SK-N-SH treated with all-trans-retinoic acid at 6 μM for 48 hours (cell line): ENCODE measurements at regions not wholly inside any gene's neighbourhood (a gene's known extent, or its start where the extent isn't known, plus 50 kb on each side); places are given as distances from the start of the nearest gene placed in this dataset.

ENCODE experiments used
- ATAC-seq: fragments of 200-7000 bp; cut with Tn5 transposase; 3 replicates; pipeline ENCODE4 v1.9.1; 2020; ENCODE audit warnings: mild to moderate bottlenecking, moderate library complexity
- ARNTL ChIP-seq: fragments of 450-650 bp; formaldehyde crosslinking; IDR thresholded peaks from 2 replicates; pipeline ENCODE4 v1.5.0; 2020; ENCODE audit warnings: low read depth, mild to moderate bottlenecking, moderate library complexity, borderline replicate concordance
- BACH2 ChIP-seq: fragments of 250-450 bp; sonication (Bioruptor Pico); IDR thresholded peaks from 2 replicates; pipeline ENCODE4 v1.9.0; 2021; ENCODE audit warnings: mild to moderate bottlenecking, borderline replicate concordance
- CSRNP3 ChIP-seq: fragments of 250-450 bp; sonication (Bioruptor Pico); IDR thresholded peaks from 2 replicates; pipeline ENCODE4 v1.5.1; 2021; ENCODE audit warnings: mild to moderate bottlenecking, moderate library complexity
- ESRRG ChIP-seq: fragments of 250-450 bp; sonication (Bioruptor Pico); IDR thresholded peaks from 2 replicates; pipeline ENCODE4 v1.6.1; 2021; ENCODE audit warnings: mild to moderate bottlenecking
- GLIS3 ChIP-seq: fragments of 250-450 bp; sonication (Bioruptor Pico); IDR thresholded peaks from 2 replicates; pipeline ENCODE4 v1.5.0; 2020; ENCODE audit warnings: mild to moderate bottlenecking, moderate library complexity
- ISL1 ChIP-seq: fragments of 250-450 bp; sonication (Bioruptor Pico); IDR thresholded peaks from 2 replicates; pipeline ENCODE4 v2.1.2; 2022; ENCODE audit warnings: mild to moderate bottlenecking, moderate library complexity
- OSR1 ChIP-seq: fragments of 250-450 bp; sonication (Bioruptor Pico); IDR thresholded peaks from 2 replicates; pipeline ENCODE4 v1.8.0; 2022; ENCODE audit warnings: moderate library complexity, mild to moderate bottlenecking, inconsistent platforms
- POU6F1 ChIP-seq: fragments of 250-450 bp; sonication (Bioruptor Pico); IDR thresholded peaks from 2 replicates; pipeline ENCODE4 v1.8.0; 2021; ENCODE audit warnings: low read depth, mild to moderate bottlenecking, moderate library complexity, borderline replicate concordance
- PPARA ChIP-seq: fragments of 250-450 bp; sonication (Bioruptor Pico); IDR thresholded peaks from 2 replicates; pipeline ENCODE4 v1.5.0; 2020; ENCODE audit warnings: mild to moderate bottlenecking, borderline replicate concordance
- RARB ChIP-seq: fragments of 250-450 bp; sonication (Bioruptor Pico); IDR thresholded peaks from 2 replicates; pipeline ENCODE4 v1.8.0; 2021; ENCODE audit warnings: mild to moderate bottlenecking, moderate library complexity
- TCF4 ChIP-seq: fragments of 250-450 bp; sonication (Bioruptor Pico); IDR thresholded peaks from 2 replicates; pipeline ENCODE4 v1.8.0; 2021; ENCODE audit warnings: mild to moderate bottlenecking, moderate library complexity, borderline replicate concordance
- TOX ChIP-seq: fragments of 250-450 bp; sonication (Bioruptor Pico); IDR thresholded peaks from 2 replicates; pipeline ENCODE4 v1.8.0; 2021; ENCODE audit warnings: mild to moderate bottlenecking, moderate library complexity, borderline replicate concordance
- ZC3H10 ChIP-seq: fragments of 250-450 bp; sonication (Bioruptor Pico); IDR thresholded peaks from 2 replicates; pipeline ENCODE4 v1.5.1; 2021; ENCODE audit warnings: mild to moderate bottlenecking, moderate library complexity
- ZFP30 ChIP-seq: fragments of 450-650 bp; formaldehyde crosslinking; IDR thresholded peaks from 2 replicates; pipeline ENCODE4 v1.5.0; 2022; ENCODE audit warnings: mild to moderate bottlenecking, moderate library complexity
- ZNF70 ChIP-seq: fragments of 450-650 bp; formaldehyde crosslinking; IDR thresholded peaks from 2 replicates; pipeline ENCODE4 v1.5.0; 2020; ENCODE audit warnings: mild to moderate bottlenecking, moderate library complexity
- ZNF8 ChIP-seq: fragments of 450-650 bp; formaldehyde crosslinking; IDR thresholded peaks from 2 replicates; pipeline ENCODE4 v1.5.0; 2020; ENCODE audit warnings: mild to moderate bottlenecking, moderate library complexity
- TF ChIP-seq, protein P1 (sequence below): fragments of 250-450 bp; sonication (Bioruptor Pico); IDR thresholded peaks from 2 replicates; pipeline ENCODE4 v1.5.0; 2020; ENCODE audit warnings: mild to moderate bottlenecking, moderate library complexity
- TF ChIP-seq, protein P2 (sequence below): fragments of 250-450 bp; sonication (Bioruptor Pico); IDR thresholded peaks from 2 replicates; pipeline ENCODE4 v1.8.0; 2020; ENCODE audit warnings: mild to moderate bottlenecking, moderate library complexity, borderline replicate concordance

DNA sequence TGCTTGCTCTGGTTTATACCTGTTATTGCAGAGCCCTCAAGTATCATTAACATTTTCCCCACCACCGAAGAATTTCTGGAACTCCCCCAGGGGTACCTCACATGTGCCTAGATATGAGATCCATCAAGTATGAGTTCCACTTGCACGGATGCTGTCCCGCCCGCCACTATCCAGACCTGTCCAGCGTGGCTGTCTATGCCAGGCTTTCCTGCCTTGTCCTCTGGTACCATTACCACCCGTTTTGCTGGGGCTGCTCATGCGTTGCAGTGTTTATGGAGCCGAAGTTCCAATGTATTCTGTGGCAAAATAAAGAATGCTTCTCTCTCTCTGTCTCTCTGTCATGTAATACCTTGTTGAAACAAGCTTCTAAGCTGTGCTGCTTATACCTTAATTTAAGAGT, 543.5 kb upstream of the PTBP2 start:
- no peak for TF ChIP-seq ZFP30 (CRISPR knock-in tag)
- no peak for TF ChIP-seq ZNF8 (CRISPR knock-in tag)
- TF ChIP-seq TOX = no peak
- TF ChIP-seq, protein P1, sequence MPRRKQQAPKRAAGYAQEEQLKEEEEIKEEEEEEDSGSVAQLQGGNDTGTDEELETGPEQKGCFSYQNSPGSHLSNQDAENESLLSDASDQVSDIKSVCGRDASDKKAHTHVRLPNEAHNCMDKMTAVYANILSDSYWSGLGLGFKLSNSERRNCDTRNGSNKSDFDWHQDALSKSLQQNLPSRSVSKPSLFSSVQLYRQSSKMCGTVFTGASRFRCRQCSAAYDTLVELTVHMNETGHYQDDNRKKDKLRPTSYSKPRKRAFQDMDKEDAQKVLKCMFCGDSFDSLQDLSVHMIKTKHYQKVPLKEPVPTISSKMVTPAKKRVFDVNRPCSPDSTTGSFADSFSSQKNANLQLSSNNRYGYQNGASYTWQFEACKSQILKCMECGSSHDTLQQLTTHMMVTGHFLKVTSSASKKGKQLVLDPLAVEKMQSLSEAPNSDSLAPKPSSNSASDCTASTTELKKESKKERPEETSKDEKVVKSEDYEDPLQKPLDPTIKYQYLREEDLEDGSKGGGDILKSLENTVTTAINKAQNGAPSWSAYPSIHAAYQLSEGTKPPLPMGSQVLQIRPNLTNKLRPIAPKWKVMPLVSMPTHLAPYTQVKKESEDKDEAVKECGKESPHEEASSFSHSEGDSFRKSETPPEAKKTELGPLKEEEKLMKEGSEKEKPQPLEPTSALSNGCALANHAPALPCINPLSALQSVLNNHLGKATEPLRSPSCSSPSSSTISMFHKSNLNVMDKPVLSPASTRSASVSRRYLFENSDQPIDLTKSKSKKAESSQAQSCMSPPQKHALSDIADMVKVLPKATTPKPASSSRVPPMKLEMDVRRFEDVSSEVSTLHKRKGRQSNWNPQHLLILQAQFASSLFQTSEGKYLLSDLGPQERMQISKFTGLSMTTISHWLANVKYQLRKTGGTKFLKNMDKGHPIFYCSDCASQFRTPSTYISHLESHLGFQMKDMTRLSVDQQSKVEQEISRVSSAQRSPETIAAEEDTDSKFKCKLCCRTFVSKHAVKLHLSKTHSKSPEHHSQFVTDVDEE (CRISPR knock-in tag) = no peak
- no peak for TF ChIP-seq BACH2 (CRISPR knock-in tag)
- TF ChIP-seq PPARA = no peak
- no peak for ATAC-seq

DNA sequence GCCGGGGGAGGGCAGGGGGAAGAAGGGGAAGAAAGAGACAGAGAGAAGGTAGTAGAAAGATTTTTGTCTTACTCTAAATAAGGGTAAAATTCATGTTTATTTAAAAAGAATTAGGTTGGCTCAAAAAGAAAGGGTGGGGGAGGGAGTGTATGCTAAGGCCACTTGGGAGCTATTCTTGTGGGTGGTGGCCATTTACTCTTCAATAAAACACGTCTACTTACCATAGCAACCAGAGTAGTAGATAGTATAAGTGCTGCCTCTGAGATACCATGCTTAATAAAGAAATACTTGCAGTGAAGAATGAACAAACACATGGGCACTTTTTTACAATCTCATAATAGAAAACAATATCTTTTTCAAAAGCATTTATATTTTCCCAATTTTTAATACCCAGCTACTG, 538.1 kb upstream of the PTBP2 start:
- no peak for TF ChIP-seq RARB (CRISPR knock-in tag)
- TF ChIP-seq ISL1 (CRISPR knock-in tag) = no peak
- TF ChIP-seq, protein P1 (CRISPR knock-in tag) = no peak
- no peak for TF ChIP-seq ZNF70 (CRISPR knock-in tag)
- TF ChIP-seq OSR1 (CRISPR knock-in tag) = no peak
- no peak for TF ChIP-seq PPARA
- TF ChIP-seq GLIS3 (CRISPR knock-in tag) = no peak
- TF ChIP-seq ZFP30 (CRISPR knock-in tag) = no peak
- no peak for ATAC-seq

DNA sequence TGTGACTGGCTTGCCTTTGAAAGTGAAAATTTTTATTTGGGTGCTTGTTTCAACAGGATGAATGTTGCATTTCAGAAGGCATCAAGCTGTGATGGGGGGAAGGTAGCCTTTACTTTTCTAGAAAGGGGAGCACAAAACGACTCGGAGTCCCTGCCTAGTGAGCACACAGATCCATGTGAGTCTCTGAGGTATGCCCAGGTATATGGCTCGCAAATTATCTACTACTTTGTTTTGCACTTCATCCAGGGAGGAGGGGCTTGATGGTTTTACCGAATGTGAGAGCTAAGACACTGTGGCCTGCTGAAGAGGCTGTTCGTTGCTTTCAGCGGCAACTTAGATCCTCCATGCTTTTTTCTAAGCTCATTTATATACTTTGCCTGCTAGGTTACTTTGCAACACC, 537.7 kb upstream of the PTBP2 start:
- TF ChIP-seq POU6F1 (CRISPR knock-in tag) = no peak
- no peak for TF ChIP-seq TOX
- TF ChIP-seq, protein P1 (CRISPR knock-in tag) = no peak
- no peak for TF ChIP-seq ZC3H10 (CRISPR knock-in tag)
- no peak for TF ChIP-seq GLIS3 (CRISPR knock-in tag)
- no peak for TF ChIP-seq RARB (CRISPR knock-in tag)
- no peak for TF ChIP-seq ZNF70 (CRISPR knock-in tag)
- TF ChIP-seq ZFP30 (CRISPR knock-in tag) = no peak
- no peak for TF ChIP-seq OSR1 (CRISPR knock-in tag)
- no peak for TF ChIP-seq ZNF8 (CRISPR knock-in tag)
- TF ChIP-seq, protein P2, sequence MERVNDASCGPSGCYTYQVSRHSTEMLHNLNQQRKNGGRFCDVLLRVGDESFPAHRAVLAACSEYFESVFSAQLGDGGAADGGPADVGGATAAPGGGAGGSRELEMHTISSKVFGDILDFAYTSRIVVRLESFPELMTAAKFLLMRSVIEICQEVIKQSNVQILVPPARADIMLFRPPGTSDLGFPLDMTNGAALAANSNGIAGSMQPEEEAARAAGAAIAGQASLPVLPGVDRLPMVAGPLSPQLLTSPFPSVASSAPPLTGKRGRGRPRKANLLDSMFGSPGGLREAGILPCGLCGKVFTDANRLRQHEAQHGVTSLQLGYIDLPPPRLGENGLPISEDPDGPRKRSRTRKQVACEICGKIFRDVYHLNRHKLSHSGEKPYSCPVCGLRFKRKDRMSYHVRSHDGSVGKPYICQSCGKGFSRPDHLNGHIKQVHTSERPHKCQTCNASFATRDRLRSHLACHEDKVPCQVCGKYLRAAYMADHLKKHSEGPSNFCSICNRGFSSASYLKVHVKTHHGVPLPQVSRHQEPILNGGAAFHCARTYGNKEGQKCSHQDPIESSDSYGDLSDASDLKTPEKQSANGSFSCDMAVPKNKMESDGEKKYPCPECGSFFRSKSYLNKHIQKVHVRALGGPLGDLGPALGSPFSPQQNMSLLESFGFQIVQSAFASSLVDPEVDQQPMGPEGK (CRISPR knock-in tag) = no peak
- no peak for TF ChIP-seq ESRRG (CRISPR knock-in tag)
- TF ChIP-seq, all 23 proteins: peak for 0
- ATAC-seq = no peak

DNA sequence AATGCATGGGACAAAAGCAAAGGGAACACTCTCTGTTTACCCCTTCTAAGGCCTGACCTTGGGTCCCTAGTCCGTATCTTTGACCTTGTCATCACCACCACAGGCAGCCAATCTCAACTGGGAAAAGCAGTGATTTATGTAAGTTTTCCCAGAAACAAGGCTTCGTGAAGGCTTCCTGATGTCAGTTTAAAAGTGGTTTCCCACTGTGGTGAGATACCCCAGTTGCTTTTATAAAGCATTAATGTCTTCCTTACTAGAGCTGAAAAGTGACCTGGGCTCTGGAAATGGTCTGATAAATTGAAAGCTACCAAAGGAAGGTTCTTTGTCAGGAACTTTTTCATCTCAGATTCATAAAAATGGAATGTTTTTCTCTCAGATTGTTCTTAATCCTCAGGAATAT, 536.4 kb upstream of the PTBP2 start:
- ATAC-seq = no peak
- TF ChIP-seq TCF4 (CRISPR knock-in tag) (no peak), ARNTL (no peak), TOX (no peak), CSRNP3 (CRISPR knock-in tag) (no peak), ESRRG (CRISPR knock-in tag) (no peak), ZC3H10 (CRISPR knock-in tag) (no peak), RARB (CRISPR knock-in tag) (no peak)
- TF ChIP-seq, protein P1 (CRISPR knock-in tag) = no peak
